OCI-LY3 (cell line): ENCODE measurements at regions not wholly inside any gene's neighbourhood (a gene's known extent, or its start where the extent isn't known, plus 50 kb on each side); places are given as distances from the start of the nearest gene placed in this dataset.

Experiments
- CTCF ChIP-seq: fragments of 200-600, 300-600 bp; sonication (generic); IDR thresholded peaks from 2 replicates; pipeline ENCODE4 v1.5.1; 2014; ENCODE audit warnings: antibody characterized with exemption, low read length, low read depth
- EZH2phosphoT487 ChIP-seq: fragments of 200-600 bp; shearing (Covaris generic); IDR thresholded peaks from 2 replicates; pipeline ENCODE4 v1.6.1; 2018; ENCODE audit warnings: antibody characterized with exemption, mixed run types, low read depth

DNA sequence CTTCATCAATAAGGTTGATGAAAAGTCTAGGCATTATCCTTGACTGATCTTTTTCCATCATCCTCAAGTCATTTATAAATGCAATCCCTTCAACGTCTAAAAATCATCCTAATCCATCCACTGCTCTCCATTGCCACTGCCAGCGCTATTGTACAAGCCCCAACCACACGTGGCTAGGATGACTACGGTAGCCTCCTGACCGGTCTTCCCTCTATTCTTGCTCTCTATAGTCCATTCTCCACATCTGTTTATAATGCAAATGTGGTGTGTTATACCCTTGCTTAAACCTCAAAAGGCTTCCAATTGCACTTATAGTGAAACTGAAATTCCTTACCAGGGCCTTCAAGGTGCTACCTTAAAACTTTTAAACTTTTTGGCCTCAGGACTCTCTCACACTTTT lies 410.6 kb upstream of the ADAMTS9 start:
- TF ChIP-seq CTCF: no peak
- TF ChIP-seq EZH2phosphoT487: no peak
